IPS-18a (cell line): ENCODE measurements at regions not wholly inside any gene's neighbourhood (a gene's known extent, or its start where the extent isn't known, plus 50 kb on each side); places are given as distances from the start of the nearest gene placed in this dataset.

ENCODE experiments used
- H3K27ac ChIP-seq: one replicate; pipeline ENCODE4 v1.5.1; 2013; ENCODE audit warnings: low read length
- H3K27me3 ChIP-seq: one replicate; pipeline ENCODE4 v1.6.1; 2013; ENCODE audit warnings: mild to moderate bottlenecking, low read length; ENCODE audit not compliant: control insufficient read depth, insufficient read depth
- H3K36me3 ChIP-seq: one replicate; pipeline ENCODE4 v1.6.1; 2013; ENCODE audit warnings: low read depth, low read length; ENCODE audit not compliant: control insufficient read depth
- H3K4me1 ChIP-seq: one replicate; pipeline ENCODE4 v1.6.1; 2013; ENCODE audit warnings: low read depth, low read length; ENCODE audit not compliant: control insufficient read depth
- H3K4me3 ChIP-seq: one replicate; pipeline ENCODE4 v1.5.1; 2013; ENCODE audit warnings: low read length
- H3K9ac ChIP-seq: one replicate; pipeline ENCODE4 v1.6.1; 2013; ENCODE audit warnings: mild to moderate bottlenecking, low read length, moderate library complexity
- H3K9me3 ChIP-seq: one replicate; pipeline ENCODE4 v1.6.1; 2013; ENCODE audit warnings: low read depth, low read length; ENCODE audit not compliant: control insufficient read depth

- Histone ChIP-seq H3K27ac (no peak overlapping the region), H3K9ac (no peak overlapping the region), H3K9me3 (no peaks in the 10 kb centered on the region), H3K4me1 (no peaks in the 10 kb centered on the region), H3K27me3 (no peaks in the 10 kb centered on the region), H3K4me3 (no peak overlapping the region), H3K36me3 (no peaks in the 10 kb centered on the region)
Observed at GRCh38 chr17:33888455-33888854, 366.6 kb upstream of the CCL2 start.

- H3K9ac ChIP-seq = no peak overlapping the region
- H3K27ac ChIP-seq = no peak overlapping the region
- H3K4me1 ChIP-seq = no peaks in the 10 kb centered on the region
Observed at GRCh38 chr17:33889040-33889439, 366.0 kb upstream of the CCL2 start.

GRCh38 chr17:33889766-33890165 is 365.3 kb upstream of the CCL2 start:
- Histone ChIP-seq H3K9ac (no peak overlapping the region), H3K4me3 (no peak overlapping the region), H3K36me3 (no peaks in the 10 kb centered on the region), H3K27me3 (no peaks in the 10 kb centered on the region), H3K4me1 (no peaks in the 10 kb centered on the region), H3K9me3 (no peaks in the 10 kb centered on the region), H3K27ac (no peak overlapping the region)

More at GRCh38 chr17:33889040-33889439, 366.0 kb upstream of the CCL2 start:
- Histone ChIP-seq H3K4me3 (no peak overlapping the region), H3K9me3 (no peaks in the 10 kb centered on the region), H3K36me3 (no peaks in the 10 kb centered on the region), H3K27me3 (no peaks in the 10 kb centered on the region)

GRCh38 chr17:33892717-33893591 is 362.1 kb upstream of the CCL2 start:
- Histone ChIP-seq H3K27ac (no peak overlapping the region), H3K27me3 (no peaks in the 10 kb centered on the region), H3K4me1 (peaks cover 10% of the 10 kb centered on the region), H3K9me3 (no peaks in the 10 kb centered on the region), H3K36me3 (no peaks in the 10 kb centered on the region), H3K4me3 (no peak overlapping the region), H3K9ac (no peak overlapping the region)

- Histone ChIP-seq H3K27me3 (no peaks in the 10 kb centered on the region), H3K4me1 (peaks cover 10% of the 10 kb centered on the region), H3K9me3 (no peaks in the 10 kb centered on the region), H3K9ac (no peak overlapping the region), H3K27ac (no peak overlapping the region), H3K36me3 (no peaks in the 10 kb centered on the region), H3K4me3 (no peak overlapping the region)
Observed at GRCh38 chr17:33895491-33895890, 359.6 kb upstream of the CCL2 start.

- H3K4me1 ChIP-seq = peaks cover 16% of the 10 kb centered on the region
- H3K36me3 ChIP-seq = no peaks in the 10 kb centered on the region
- no peaks in the 10 kb centered on the region for H3K27me3 ChIP-seq
- H3K4me3 ChIP-seq = no peak overlapping the region
- H3K27ac ChIP-seq = no peak overlapping the region
- no peak overlapping the region for H3K9ac ChIP-seq
- H3K9me3 ChIP-seq = no peaks in the 10 kb centered on the region
Observed at GRCh38 chr17:33896263-33896662, 358.8 kb upstream of the CCL2 start.

GRCh38 chr17:33901085-33901484 is 354.0 kb upstream of the CCL2 start:
- Histone ChIP-seq H3K36me3 (no peaks in the 10 kb centered on the region), H3K27me3 (no peaks in the 10 kb centered on the region), H3K4me1 (peaks cover 23% of the 10 kb centered on the region), H3K4me3 (no peak overlapping the region), H3K9me3 (no peaks in the 10 kb centered on the region), H3K27ac (no peak overlapping the region), H3K9ac (no peak overlapping the region)

GRCh38 chr17:33902901-33903449 is 352.1 kb upstream of the CCL2 start:
- H3K9ac ChIP-seq = no peak overlapping the region

GRCh38 chr17:33904476-33904875 is 350.6 kb upstream of the CCL2 start:
- H3K36me3 ChIP-seq = no peaks in the 10 kb centered on the region
- H3K4me3 ChIP-seq = no peak overlapping the region
- no peak overlapping the region for H3K9ac ChIP-seq
- H3K27ac ChIP-seq = no peak overlapping the region
- H3K27me3 ChIP-seq = no peaks in the 10 kb centered on the region
- H3K4me1 ChIP-seq = peaks cover 15% of the 10 kb centered on the region
- H3K9me3 ChIP-seq = no peaks in the 10 kb centered on the region

More at GRCh38 chr17:33902901-33903449, 352.1 kb upstream of the CCL2 start:
- no peaks in the 10 kb centered on the region for H3K27me3 ChIP-seq
- no peak overlapping the region for H3K27ac ChIP-seq
- no peaks in the 10 kb centered on the region for H3K36me3 ChIP-seq
- H3K9me3 ChIP-seq = no peaks in the 10 kb centered on the region
- H3K4me1 ChIP-seq = peaks cover 15% of the 10 kb centered on the region
- no peak overlapping the region for H3K4me3 ChIP-seq

GRCh38 chr17:33905338-33905800 is 349.7 kb upstream of the CCL2 start:
- peaks cover 15% of the 10 kb centered on the region for H3K4me1 ChIP-seq
- H3K27me3 ChIP-seq = no peaks in the 10 kb centered on the region
- H3K9me3 ChIP-seq = no peaks in the 10 kb centered on the region
- H3K4me3 ChIP-seq = no peak overlapping the region
- no peaks in the 10 kb centered on the region for H3K36me3 ChIP-seq
- no peak overlapping the region for H3K27ac ChIP-seq
- H3K9ac ChIP-seq = no peak overlapping the region

- no peaks in the 10 kb centered on the region for H3K27me3 ChIP-seq
- no peaks in the 10 kb centered on the region for H3K9me3 ChIP-seq
- H3K4me1 ChIP-seq = peaks cover under 1% of the 10 kb centered on the region
- no peak overlapping the region for H3K9ac ChIP-seq
- no peak overlapping the region for H3K27ac ChIP-seq
- no peak overlapping the region for H3K4me3 ChIP-seq
- no peaks in the 10 kb centered on the region for H3K36me3 ChIP-seq
Observed at GRCh38 chr17:33908363-33909064, 346.6 kb upstream of the CCL2 start.
